Astrocyte of the spinal cord (primary cell): ENCODE measurements at regions not wholly inside any gene's neighbourhood (a gene's known extent, or its start where the extent isn't known, plus 50 kb on each side); places are given as distances from the start of the nearest gene placed in this dataset.
A peak's percentile ranks its signal among the peaks of the same experiment; 100 is the strongest.

Source experiments
- DNase-seq: peaks from one replicate; pipeline ENCODE4 v3.0.0; 2011; ENCODE audit warnings: low read depth, low spot score
- H3K4me3 ChIP-seq: 2 replicates; pipeline ENCODE4 v1.5.1; 2011; ENCODE audit warnings: low read depth, mild to moderate bottlenecking, low read length, moderate library complexity
- CTCF ChIP-seq: IDR thresholded peaks from 2 replicates; pipeline ENCODE4 v1.5.1; 2012; ENCODE audit warnings: low read depth, mild to moderate bottlenecking, low read length, inconsistent platforms
- in situ Hi-C: cut with HindIII; loops from 2 replicates; pipeline ENCODE4 v1.10.0; 2017; ENCODE audit warnings: low sequenced_read_pairs

GRCh38 chr16:86418981-86419380 is 91.3 kb upstream of the FOXF1 start:
- no peak overlapping the region for H3K4me3 ChIP-seq
- DNase-seq: no peak
- in situ Hi-C loops: no loop called here
- no peak for TF ChIP-seq CTCF

DNA sequence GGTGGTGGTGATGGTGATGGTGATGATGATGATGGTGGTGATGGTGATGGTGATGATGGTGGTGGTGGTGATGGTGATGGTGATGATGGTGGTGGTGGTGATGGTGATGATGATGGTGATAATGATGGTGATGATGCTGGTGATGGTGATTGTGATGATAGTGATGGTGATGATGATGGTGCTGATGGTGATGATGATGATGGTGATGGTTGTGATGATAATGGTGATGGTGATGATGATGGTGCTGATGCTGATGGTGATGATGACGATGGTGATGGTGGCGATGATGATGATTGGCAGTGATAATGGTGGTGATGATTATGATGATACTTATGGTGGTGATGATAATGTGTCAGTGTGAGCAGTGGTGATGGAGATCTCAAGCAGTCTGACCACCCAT is 90.8 kb upstream of the FOXF1 start:
- H3K4me3 ChIP-seq: no peak overlapping the region
- in situ Hi-C loops: no loop called here
- DNase-seq: no peak
- no peak for TF ChIP-seq CTCF

DNA sequence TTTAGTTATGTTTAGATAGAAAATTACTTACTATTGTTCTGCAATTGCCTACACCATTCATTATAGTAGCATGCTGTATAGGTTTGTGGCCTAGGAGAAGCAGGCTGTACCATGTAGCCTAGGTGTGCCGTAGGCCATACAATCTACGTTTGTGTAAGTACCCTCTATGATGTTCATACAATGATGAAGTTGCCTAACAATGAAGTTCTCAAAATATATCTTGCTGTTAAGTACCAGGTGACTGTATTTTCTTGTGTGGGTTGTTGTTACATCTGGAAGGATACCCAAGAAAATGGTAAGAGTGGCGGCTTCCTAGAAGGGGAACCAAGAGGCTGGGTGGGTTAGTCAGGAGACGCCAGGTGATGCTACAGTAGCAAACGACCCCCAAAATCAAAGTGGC is 88.3 kb upstream of the FOXF1 start:
- in situ Hi-C loops: no loop called here
- no peak for DNase-seq
- no peak for TF ChIP-seq CTCF
- H3K4me3 ChIP-seq: no peak overlapping the region

DNA sequence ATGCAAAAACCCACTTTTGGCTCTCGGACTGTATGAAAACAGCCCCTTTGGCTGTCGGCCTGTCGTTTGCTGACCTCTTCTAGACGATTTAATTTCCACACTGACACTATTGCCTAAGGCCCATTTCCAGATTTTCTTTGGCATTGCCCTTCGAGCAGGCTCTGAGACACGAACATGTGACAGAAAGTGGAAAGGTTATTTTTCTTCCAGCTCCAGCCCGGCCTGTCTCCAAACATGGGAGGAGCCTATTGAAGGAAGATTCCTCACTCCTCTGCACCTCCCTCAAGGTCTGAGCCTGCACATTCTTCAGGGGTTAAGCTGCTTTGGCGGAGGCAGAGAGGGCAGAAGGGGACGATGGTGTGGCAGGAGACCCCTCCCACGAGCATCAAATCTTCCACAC is 85.9 kb upstream of the FOXF1 start:
- no peak for DNase-seq
- in situ Hi-C loops: no loop called here
- no peak overlapping the region for H3K4me3 ChIP-seq
- TF ChIP-seq CTCF: no peak

GRCh38 chr16:86424985-86425384 is 85.3 kb upstream of the FOXF1 start:
- no peak for TF ChIP-seq CTCF
- no peak overlapping the region for H3K4me3 ChIP-seq
- in situ Hi-C loops: no loop called here
- DNase-seq: no peak

GRCh38 chr16:86426063-86426642 is 84.2 kb upstream of the FOXF1 start:
- no peak for DNase-seq
- in situ Hi-C loops: no loop called here
- H3K4me3 ChIP-seq: no peak overlapping the region
- TF ChIP-seq CTCF: no peak

- no peak for TF ChIP-seq CTCF
- in situ Hi-C loops: no loop called here
- peak; percentile 45 for DNase-seq
- no peak overlapping the region for H3K4me3 ChIP-seq
Measured at GRCh38 chr16:86427433-86427851, 82.9 kb upstream of the FOXF1 start.
